ENCODE measurements at regions not wholly inside any gene's neighbourhood (a gene's known extent, or its start where the extent isn't known, plus 50 kb on each side); places are given as distances from the start of the nearest gene placed in this dataset.

- Histone ChIP-seq H3K4me3 (ENCODE audit: severe bottlenecking) (no peak overlapping the region), H3K36me3 (ENCODE audit: low read depth) (no peaks in the 10 kb centered on the region), H3K4me1 (ENCODE audit: insufficient read depth, poor library complexity, severe bottlenecking) (no peaks in the 10 kb centered on the region), H3K9me3 (ENCODE audit: severe bottlenecking) (peaks cover 3% of the 10 kb centered on the region), H3K27me3 (ENCODE audit: insufficient read depth, poor library complexity, severe bottlenecking) (no peaks in the 10 kb centered on the region), H3K27ac (ENCODE audit: poor library complexity, severe bottlenecking) (no peak overlapping the region)
- DNase-seq (ENCODE audit: low spot score) (no peak), ATAC-seq (ENCODE audit: low read depth) (no peak)
- no peak for TF ChIP-seq CTCF (IDR thresholded peaks at IDR 0.05; ENCODE audit: poor library complexity, severe bottlenecking)
Observed at GRCh38 chr10:43852644-43853214, 204.0 kb upstream of the ZNF32 start.

GRCh38 chr10:43852149-43852548, 203.5 kb upstream of the ZNF32 start:
- H3K27ac ChIP-seq (ENCODE audit: poor library complexity, severe bottlenecking): no peak overlapping the region
- H3K4me3 ChIP-seq (ENCODE audit: severe bottlenecking): no peak overlapping the region
- ATAC-seq (ENCODE audit: low read depth) (no peak), DNase-seq (ENCODE audit: low spot score) (no peak)
- peaks cover 3% of the 10 kb centered on the region for H3K9me3 ChIP-seq (ENCODE audit: severe bottlenecking)
- TF ChIP-seq CTCF (IDR thresholded peaks at IDR 0.05; ENCODE audit: poor library complexity, severe bottlenecking): no peak
- no peaks in the 10 kb centered on the region for H3K27me3 ChIP-seq (ENCODE audit: insufficient read depth, poor library complexity, severe bottlenecking)
- no peaks in the 10 kb centered on the region for H3K4me1 ChIP-seq (ENCODE audit: insufficient read depth, poor library complexity, severe bottlenecking)
- H3K36me3 ChIP-seq (ENCODE audit: low read depth): no peaks in the 10 kb centered on the region

GRCh38 chr10:43851030-43851429, 202.3 kb upstream of the ZNF32 start:
- no peak for ATAC-seq (ENCODE audit: low read depth)
- Histone ChIP-seq H3K27ac (ENCODE audit: poor library complexity, severe bottlenecking) (no peak overlapping the region), H3K36me3 (ENCODE audit: low read depth) (no peaks in the 10 kb centered on the region), H3K4me1 (ENCODE audit: insufficient read depth, poor library complexity, severe bottlenecking) (no peaks in the 10 kb centered on the region), H3K27me3 (ENCODE audit: insufficient read depth, poor library complexity, severe bottlenecking) (no peaks in the 10 kb centered on the region), H3K4me3 (ENCODE audit: severe bottlenecking) (no peak overlapping the region), H3K9me3 (ENCODE audit: severe bottlenecking) (peaks cover 3% of the 10 kb centered on the region)
- no peak for TF ChIP-seq CTCF (IDR thresholded peaks at IDR 0.05; ENCODE audit: poor library complexity, severe bottlenecking)
- DNase-seq (ENCODE audit: low spot score): no peak

- Histone ChIP-seq H3K27ac (ENCODE audit: poor library complexity, severe bottlenecking) (no peak overlapping the region), H3K9me3 (ENCODE audit: severe bottlenecking) (peaks cover 3% of the 10 kb centered on the region), H3K27me3 (ENCODE audit: insufficient read depth, poor library complexity, severe bottlenecking) (no peaks in the 10 kb centered on the region), H3K4me3 (ENCODE audit: severe bottlenecking) (no peak overlapping the region), H3K36me3 (ENCODE audit: low read depth) (no peaks in the 10 kb centered on the region), H3K4me1 (ENCODE audit: insufficient read depth, poor library complexity, severe bottlenecking) (no peaks in the 10 kb centered on the region)
- ATAC-seq (ENCODE audit: low read depth) (no peak), DNase-seq (ENCODE audit: low spot score) (no peak)
- no peak for TF ChIP-seq CTCF (IDR thresholded peaks at IDR 0.05; ENCODE audit: poor library complexity, severe bottlenecking)
Observed at GRCh38 chr10:43849551-43849950, 200.9 kb upstream of the ZNF32 start.

GRCh38 chr10:43846968-43847367, 198.3 kb upstream of the ZNF32 start:
- ATAC-seq (ENCODE audit: low read depth) (no peak), DNase-seq (ENCODE audit: low spot score) (no peak)
- H3K9me3 ChIP-seq (ENCODE audit: severe bottlenecking): peaks cover 3% of the 10 kb centered on the region
- no peaks in the 10 kb centered on the region for H3K27me3 ChIP-seq (ENCODE audit: insufficient read depth, poor library complexity, severe bottlenecking)
- H3K27ac ChIP-seq (ENCODE audit: poor library complexity, severe bottlenecking): no peak overlapping the region
- no peak overlapping the region for H3K4me3 ChIP-seq (ENCODE audit: severe bottlenecking)
- no peak for TF ChIP-seq CTCF (IDR thresholded peaks at IDR 0.05; ENCODE audit: poor library complexity, severe bottlenecking)
- H3K4me1 ChIP-seq (ENCODE audit: insufficient read depth, poor library complexity, severe bottlenecking): no peaks in the 10 kb centered on the region
- H3K36me3 ChIP-seq (ENCODE audit: low read depth): no peaks in the 10 kb centered on the region

Data from RWPE2 (cell line).